AG20443 (cell line): ENCODE measurements at regions not wholly inside any gene's neighbourhood (a gene's known extent, or its start where the extent isn't known, plus 50 kb on each side); places are given as distances from the start of the nearest gene placed in this dataset.

Source experiments
- DNase-seq: peaks from one replicate; pipeline ENCODE4 v3.0.0; 2012; ENCODE audit warnings: low spot score, mixed read lengths

DNA sequence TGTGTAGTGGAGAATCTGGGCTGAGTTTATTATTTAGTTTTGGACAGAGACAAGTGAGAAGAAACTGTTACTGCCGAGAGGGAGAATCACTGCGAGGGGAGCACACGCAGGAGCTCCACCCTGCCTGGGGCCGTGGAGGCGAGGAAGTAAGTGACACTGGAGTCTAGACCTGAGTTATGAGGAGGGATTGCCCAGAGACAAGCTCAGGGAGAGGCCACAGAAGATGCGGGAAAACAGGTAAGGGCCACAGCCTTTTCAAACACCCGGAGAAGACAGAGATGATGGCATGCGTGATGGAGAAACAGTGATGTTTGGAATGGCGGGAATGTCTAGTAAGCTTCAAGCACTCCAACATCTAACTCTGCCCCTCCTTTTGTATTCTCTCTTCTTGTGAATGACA lies 84.1 kb downstream of the TNFSF11 start:
- no peak for DNase-seq

GRCh38 chr13:42660333-42660965 lies 86.5 kb downstream of the TNFSF11 start:
- DNase-seq: no peak

GRCh38 chr13:42667638-42668037 lies 93.7 kb downstream of the TNFSF11 start:
- no peak for DNase-seq

DNA sequence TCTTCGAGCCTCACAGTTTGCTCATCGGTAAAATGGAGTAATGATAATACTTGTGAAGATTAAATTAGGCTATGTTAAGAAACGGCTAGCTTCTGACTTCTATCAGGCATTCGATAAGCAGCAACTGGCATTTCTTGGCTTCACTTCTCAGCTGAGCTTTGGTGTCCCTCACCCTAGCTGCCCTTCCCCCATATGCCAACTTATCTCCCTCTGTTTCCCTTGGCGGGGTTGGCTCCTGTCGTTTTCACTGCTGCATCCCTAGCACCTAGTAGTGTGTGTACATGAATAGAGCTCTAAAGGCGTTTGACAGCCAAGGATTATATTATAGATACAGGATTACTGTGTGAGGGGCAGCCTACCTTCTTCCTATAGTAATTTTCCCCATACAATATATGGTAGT lies 97.5 kb downstream of the TNFSF11 start:
- DNase-seq: no peak

- DNase-seq: no peak
These were observed 99.7 kb downstream of the TNFSF11 start for GRCh38 chr13:42673677-42674076.

GRCh38 chr13:42680748-42681147 lies 100.6 kb upstream of the FAM216B start:
- no peak for DNase-seq

DNA sequence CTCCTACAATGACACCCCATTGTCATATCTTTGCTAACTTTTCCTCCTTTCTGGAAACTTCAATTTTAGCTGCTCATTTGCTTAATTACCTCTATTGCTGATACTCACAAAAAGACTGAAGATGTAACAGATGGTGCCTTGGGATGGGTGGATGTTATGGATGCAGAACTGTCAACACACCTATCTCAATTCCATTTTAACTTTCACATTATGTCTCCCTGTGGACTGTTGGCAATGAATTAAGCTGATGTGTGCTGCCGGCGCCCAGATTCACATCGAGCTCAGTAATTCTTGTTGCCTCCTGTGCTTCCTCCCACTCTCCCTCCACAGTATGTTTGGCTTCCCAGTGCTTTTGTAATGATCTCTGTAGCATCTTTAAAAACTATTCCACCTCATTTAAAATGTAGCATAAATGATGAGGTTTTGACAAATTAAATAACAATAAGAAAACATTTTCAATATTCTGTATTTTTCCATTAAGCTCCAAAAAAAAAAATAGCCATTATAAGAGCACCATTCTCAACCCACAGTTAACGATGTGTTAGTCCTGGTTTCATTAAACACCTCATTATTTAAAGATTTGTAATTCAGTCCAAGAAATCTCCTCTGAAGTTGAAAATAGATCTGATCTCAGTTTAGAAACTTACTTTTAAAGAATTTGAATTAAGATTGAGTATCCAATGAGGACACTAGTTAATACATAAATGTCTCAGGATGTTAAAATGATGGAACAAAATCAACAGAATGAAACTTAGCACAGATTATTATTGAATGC lies 99.9 kb upstream of the FAM216B start:
- no peak for DNase-seq

- no peak for DNase-seq
These were observed 97.2 kb upstream of the FAM216B start for GRCh38 chr13:42684226-42684625.

GRCh38 chr13:42685751-42686150 lies 95.6 kb upstream of the FAM216B start:
- DNase-seq: no peak

DNA sequence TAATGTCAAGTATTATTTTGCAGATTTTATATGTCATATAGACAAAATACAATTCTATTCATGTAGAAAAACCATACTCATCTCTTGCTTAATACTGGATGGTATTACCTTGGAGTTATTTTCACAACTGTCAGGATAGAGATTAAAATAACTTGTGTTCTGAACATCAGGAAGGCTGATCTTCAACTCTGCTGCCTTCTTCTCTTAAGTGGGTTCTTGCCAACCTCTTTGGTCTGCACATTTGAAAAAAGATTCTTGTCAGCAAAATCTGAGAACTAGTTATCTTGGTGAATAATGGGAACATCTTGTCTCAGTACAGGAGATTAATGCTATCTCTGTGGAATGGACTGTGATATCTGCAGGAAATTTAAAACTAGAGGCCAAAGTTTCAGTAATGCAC lies 95.2 kb upstream of the FAM216B start:
- no peak for DNase-seq

DNA sequence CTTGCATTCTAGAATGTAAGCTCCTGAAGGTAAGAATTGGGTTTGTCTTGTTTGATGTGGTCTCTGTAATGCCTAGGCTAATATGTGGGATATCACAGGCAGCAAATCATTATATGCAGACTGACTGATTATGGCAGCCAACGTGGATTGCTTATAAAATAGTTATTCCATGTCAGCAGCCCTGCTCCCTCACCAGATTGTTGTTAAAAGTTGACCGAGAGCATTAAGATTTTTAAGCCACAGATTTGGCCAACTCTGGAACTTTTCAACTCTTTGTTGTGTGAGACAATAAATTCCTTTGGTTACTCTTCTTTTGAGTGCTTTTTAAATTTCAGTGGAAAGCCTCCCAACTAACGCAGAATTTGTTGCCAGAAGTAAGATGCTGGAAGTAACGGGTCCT lies 92.6 kb upstream of the FAM216B start:
- no peak for DNase-seq

DNA sequence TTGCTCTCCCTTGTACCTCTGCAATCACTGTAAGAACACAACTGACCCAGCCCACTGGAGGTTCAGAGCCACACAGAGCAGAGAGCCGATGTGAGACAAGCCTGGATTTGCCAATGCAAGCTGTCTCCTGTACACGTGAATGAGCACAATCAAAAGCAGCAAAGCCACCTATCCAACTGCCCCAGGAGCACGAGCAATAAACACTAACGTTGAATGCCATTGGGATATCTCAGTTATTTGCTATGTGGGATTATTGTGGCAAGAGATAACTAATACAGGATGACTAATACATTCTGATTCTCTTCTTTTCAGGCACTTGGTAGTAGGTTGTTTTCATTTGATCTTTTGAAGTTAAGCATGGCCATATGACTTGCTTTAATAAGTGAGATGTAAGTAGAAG lies 85.2 kb upstream of the FAM216B start:
- DNase-seq: peak; percentile 16

- DNase-seq: no peak
These were observed 81.5 kb upstream of the FAM216B start for GRCh38 chr13:42699912-42700311.

GRCh38 chr13:42702716-42703115 lies 78.7 kb upstream of the FAM216B start:
- no peak for DNase-seq

DNA sequence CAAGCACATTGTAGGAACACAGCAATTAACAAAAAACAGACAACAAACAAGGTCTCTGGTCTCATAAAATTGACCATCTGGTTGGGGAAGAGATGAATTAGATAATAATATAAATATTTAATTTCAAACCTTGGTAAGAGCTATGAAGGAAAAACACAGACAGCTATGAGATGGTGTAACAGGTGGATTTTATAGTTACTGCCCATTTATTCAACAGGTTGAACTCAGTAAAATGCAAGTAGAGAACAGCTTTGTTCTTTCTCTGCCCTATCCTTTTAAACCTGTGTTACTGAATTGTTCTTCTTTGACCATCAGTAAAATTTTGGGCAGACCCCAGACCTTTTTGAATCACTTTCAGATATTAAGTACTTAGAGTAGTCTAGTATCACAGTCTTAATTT lies 77.6 kb upstream of the FAM216B start:
- no peak for DNase-seq

- no peak for DNase-seq
These were observed 75.1 kb upstream of the FAM216B start for GRCh38 chr13:42706286-42706685.

DNA sequence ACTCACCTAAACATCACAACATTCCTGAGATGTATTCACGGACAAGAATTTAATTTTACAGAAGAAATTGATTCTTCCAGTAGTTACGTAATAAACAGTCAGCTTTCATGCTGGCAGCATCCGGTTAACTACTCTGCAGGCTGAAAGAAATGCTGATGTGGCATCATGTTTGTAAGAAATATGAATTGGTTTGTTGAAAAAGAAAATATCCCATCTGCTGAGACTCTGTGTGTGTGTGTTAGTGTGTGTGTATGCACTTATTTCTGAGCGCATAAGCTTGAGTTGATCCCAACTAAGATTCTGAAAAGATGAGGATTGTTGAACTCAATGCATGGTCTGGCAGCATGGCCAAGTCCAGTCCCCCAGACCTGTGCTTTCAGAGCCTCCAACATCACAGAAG lies 74.3 kb upstream of the FAM216B start:
- DNase-seq: no peak

DNA sequence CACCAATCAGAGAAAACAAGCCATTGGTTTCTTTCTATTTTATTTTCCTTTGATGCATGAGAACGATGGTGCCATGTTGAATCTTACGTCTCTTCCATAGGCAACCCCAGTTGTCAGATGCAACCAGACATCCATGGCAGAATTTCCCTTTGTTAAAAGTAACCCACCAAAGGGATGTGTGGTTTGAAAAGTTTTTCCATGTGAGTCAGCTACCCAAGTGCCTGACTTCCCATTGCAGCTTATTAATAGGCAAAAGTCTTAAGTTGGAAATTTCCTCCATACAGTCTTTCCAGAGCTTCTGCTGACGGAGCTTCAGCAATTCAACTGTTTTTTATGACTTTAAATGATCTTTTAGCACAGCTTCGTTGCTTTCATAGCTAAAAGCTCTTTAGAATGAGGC lies 73.8 kb upstream of the FAM216B start:
- DNase-seq: peak; percentile 22

DNA sequence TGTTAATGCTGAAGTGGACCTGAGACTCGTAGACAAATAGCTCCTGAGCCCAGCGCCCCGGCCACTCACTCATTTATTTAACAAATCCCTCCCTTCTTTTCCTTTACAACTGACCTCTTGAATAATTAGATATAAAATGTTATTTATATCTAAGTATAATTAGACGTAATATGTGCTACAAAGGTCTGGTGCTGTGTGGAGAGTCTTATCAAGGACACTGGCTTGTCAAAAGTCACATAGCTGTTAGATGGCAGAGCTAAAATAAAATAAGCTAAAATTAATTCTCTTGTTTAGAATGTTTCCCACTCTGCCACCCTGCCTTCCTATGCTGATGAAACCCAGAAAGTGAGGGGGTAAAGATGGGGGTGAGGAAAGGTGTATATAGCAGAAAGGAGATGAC lies 73.0 kb upstream of the FAM216B start:
- no peak for DNase-seq

- DNase-seq: no peak
These were observed 72.1 kb upstream of the FAM216B start for GRCh38 chr13:42709276-42709675.

- DNase-seq: no peak
These were observed 65.5 kb upstream of the FAM216B start for GRCh38 chr13:42715909-42716308.

GRCh38 chr13:42717176-42717575 lies 64.2 kb upstream of the FAM216B start:
- no peak for DNase-seq

GRCh38 chr13:42720113-42720857 lies 61.1 kb upstream of the FAM216B start:
- DNase-seq: peak; percentile 86
